GM06990 (cell line): ENCODE measurements at regions not wholly inside any gene's neighbourhood (a gene's known extent, or its start where the extent isn't known, plus 50 kb on each side); places are given as distances from the start of the nearest gene placed in this dataset.
A peak's percentile ranks its signal among the peaks of the same experiment; 100 is the strongest.

Experiments
- DNase-seq: peaks from one replicate; pipeline ENCODE4 v3.0.0-alpha.2; 2011; ENCODE audit not compliant: insufficient read length; ENCODE audit errors: extremely low read depth
- H3K27me3 ChIP-seq: replicated peaks from 2 replicates; pipeline ENCODE4 v1.6.0; 2011; ENCODE audit warnings: low read length; ENCODE audit not compliant: control insufficient read depth, insufficient read depth
- H3K36me3 ChIP-seq: 2 replicates; pipeline ENCODE4 v1.5.1; 2011; ENCODE audit warnings: low read length; ENCODE audit not compliant: control insufficient read depth, insufficient read depth
- H3K4me3 ChIP-seq: replicated peaks from 2 replicates; pipeline ENCODE4 v1.5.1; 2011; ENCODE audit warnings: low read depth, mild to moderate bottlenecking, control low read depth, low read length
- TF ChIP-seq, protein P1 (sequence below): IDR thresholded peaks from 2 replicates; pipeline ENCODE4 v1.5.1; 2011; ENCODE audit warnings: low read length, control low read depth, mild to moderate bottlenecking, inconsistent platforms; ENCODE audit not compliant: insufficient read depth, poor library complexity, severe bottlenecking

DNA sequence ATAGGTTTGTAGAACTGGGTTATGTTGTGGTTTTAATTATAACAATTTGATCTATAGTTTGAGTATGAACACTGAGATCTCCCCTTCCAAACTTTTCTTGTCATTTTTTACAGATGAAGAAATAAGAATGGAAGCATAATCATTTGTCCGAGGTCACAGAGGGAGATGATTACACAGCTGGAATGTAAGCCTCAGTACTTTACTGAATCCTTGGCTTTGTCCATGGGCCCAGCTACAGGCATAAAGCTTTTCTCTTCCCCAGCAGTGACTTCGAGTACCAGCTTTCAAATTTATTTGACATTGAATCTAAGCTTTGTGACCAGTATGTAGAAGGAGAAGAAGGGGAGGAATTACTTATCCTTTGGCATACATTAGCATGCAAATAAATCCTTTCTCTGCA, 80.9 kb upstream of the DCBLD2 start:
- TF ChIP-seq, protein P1, sequence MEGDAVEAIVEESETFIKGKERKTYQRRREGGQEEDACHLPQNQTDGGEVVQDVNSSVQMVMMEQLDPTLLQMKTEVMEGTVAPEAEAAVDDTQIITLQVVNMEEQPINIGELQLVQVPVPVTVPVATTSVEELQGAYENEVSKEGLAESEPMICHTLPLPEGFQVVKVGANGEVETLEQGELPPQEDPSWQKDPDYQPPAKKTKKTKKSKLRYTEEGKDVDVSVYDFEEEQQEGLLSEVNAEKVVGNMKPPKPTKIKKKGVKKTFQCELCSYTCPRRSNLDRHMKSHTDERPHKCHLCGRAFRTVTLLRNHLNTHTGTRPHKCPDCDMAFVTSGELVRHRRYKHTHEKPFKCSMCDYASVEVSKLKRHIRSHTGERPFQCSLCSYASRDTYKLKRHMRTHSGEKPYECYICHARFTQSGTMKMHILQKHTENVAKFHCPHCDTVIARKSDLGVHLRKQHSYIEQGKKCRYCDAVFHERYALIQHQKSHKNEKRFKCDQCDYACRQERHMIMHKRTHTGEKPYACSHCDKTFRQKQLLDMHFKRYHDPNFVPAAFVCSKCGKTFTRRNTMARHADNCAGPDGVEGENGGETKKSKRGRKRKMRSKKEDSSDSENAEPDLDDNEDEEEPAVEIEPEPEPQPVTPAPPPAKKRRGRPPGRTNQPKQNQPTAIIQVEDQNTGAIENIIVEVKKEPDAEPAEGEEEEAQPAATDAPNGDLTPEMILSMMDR = no peak
- peak overlapping the region; percentile 58 for H3K4me3 ChIP-seq
- H3K27me3 ChIP-seq = no peaks in the 10 kb centered on the region
- H3K36me3 ChIP-seq = no peaks in the 10 kb centered on the region
- no peak for DNase-seq

DNA sequence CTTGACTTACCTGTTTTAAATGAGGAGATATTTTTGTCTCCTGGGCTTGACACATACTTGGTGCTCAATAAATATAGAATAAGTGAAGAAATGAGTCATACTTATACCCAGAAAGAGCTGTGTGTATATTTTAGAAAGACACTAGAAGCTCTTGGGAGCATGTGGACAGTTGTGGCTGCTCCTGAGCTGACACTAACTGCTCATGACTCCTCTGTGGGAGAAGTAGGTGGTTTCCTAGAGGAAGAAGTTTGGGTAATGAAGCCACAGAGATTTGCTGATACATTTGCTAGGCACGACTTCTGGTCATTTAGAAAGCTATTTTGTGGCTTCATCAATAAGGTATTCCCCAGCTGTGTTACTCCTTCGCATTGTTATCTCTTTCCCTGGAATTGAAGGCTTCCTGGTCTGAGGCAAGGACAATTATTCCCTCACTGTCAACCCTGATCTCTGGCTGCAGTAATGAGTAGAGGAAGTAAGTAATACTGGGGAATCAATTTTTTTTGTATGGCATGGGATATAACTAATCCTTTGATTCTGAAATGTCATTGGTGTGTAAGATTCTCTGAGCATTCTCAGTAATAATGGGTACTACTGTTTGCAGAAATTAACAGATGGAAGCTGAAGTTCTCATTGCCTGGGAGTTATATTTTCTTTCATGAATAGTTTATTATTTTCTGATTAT, 79.6 kb upstream of the DCBLD2 start:
- peak; percentile 59 for DNase-seq
- Histone ChIP-seq H3K27me3 (no peaks in the 10 kb centered on the region), H3K4me3 (peak overlapping the region; percentile 58), H3K36me3 (no peaks in the 10 kb centered on the region)
- TF ChIP-seq, protein P1 = no peak

- TF ChIP-seq, protein P1 = no peak
- no peaks in the 10 kb centered on the region for H3K27me3 ChIP-seq
- H3K4me3 ChIP-seq = no peak overlapping the region
- no peak for DNase-seq
- H3K36me3 ChIP-seq = no peaks in the 10 kb centered on the region
Measured at GRCh38 chr3:98979296-98979695, 77.8 kb upstream of the DCBLD2 start.

DNA sequence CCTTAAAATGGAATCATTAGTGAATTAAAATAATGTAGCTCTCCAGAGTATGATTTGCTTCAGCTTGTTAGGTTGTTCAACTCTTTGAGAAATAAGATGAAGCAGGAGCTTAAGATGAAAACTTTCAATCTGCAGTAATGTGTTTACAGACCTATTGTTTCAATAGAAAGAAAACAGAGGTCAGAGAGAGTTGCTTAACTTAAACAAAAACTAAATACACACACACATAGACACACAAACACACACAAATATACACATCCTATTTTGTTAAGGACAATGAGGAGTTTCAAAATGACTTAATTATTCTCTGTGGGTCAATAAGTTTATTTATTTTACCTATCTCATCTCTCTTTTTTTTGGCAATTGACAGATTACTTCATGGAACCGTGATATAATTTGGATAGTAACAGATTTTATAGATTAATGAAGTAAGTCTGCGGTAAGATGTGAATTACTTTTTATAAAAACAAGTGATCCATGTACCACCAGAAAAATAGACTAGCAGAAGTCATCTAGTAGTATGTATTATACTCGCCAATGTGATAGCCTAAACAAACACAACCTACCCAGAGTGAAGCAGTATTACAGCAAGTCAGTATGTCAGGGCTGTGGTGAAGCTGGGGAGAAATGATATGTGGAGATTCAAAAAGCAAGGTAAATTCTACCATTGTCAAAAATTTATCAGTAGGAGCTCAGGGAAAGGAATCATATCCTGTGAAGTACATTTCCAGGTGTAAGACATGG, 76.7 kb upstream of the DCBLD2 start:
- H3K36me3 ChIP-seq = no peaks in the 10 kb centered on the region
- H3K27me3 ChIP-seq = no peaks in the 10 kb centered on the region
- H3K4me3 ChIP-seq = no peak overlapping the region
- TF ChIP-seq, protein P1 = no peak
- no peak for DNase-seq

DNA sequence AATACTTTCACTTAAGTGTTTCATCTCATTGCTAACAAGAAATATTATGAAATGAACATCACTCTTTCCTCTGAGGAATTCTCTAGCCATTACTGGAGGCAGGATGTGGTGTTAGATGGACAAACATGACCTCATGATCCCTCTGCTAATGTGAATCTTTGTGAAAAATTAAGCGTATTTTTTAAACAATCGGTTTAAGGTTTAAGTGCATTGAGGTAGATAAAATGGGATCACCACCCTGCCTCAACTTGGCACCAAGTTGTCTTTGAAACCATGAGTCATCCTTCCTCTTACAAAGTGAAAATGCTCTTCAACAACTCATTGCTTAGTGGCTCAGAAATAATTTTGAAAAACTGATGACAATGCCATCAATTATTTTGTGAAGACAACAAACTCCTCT, 76.0 kb upstream of the DCBLD2 start:
- no peak for DNase-seq
- Histone ChIP-seq H3K4me3 (no peak overlapping the region), H3K27me3 (no peaks in the 10 kb centered on the region)

More for the DNA sequence above, 76.0 kb upstream of the DCBLD2 start:
- no peaks in the 10 kb centered on the region for H3K36me3 ChIP-seq
- TF ChIP-seq, protein P1 = no peak
